SH-SY5Y (cell line): ENCODE measurements at regions not wholly inside any gene's neighbourhood (a gene's known extent, or its start where the extent isn't known, plus 50 kb on each side); places are given as distances from the start of the nearest gene placed in this dataset.

Experiments used
- GATA2 ChIP-seq: IDR thresholded peaks from 2 replicates; pipeline ENCODE4 v1.6.1; 2011; ENCODE audit warnings: mild to moderate bottlenecking, low read depth, low read length
- GATA3 ChIP-seq: IDR thresholded peaks from 2 replicates; pipeline ENCODE4 v1.6.1; 2011; ENCODE audit warnings: low read depth, mild to moderate bottlenecking, low read length, moderate library complexity

DNA sequence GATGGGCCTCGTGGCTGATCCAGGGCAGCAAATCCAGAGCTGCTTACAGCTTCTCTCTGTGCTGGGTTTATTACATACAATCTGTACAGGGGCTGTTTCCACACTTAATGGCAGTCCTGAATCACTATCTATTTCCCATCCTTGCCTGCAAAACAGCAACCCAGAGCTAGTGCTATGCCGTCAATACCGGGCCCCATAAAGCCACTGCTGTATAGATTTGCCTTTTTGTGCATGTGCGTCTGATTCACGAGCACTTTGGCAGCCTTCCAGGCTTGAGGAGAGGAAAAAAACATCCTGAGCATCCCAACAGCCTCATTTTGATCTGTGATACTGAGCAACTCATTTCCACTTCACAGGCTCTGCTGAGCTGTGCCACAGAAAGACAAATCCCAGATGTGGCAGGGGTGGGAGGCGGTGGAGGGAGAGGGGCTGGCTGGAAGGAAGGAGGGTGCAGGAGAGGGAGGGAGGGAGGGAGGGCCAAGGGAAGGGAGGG, 65.2 kb upstream of the TARBP1 start:
- peak; percentile 66 for TF ChIP-seq GATA2
- no peak for TF ChIP-seq GATA3
